Calu3 (cell line): ENCODE measurements at regions not wholly inside any gene's neighbourhood (a gene's known extent, or its start where the extent isn't known, plus 50 kb on each side); places are given as distances from the start of the nearest gene placed in this dataset.

ENCODE experiments used
- BruUV-seq: library from RNA; stranded (reverse); fragments of 400-500 nt; replicated peaks from 2 replicates; lab custom pipeline; 2021; lab: Mats Ljungman, UMichigan
- CTCF ChIA-PET: fragments of 300-600 bp; sonication (Branson Sonifier 250); formaldehyde crosslinking; loops from one replicate; lab custom pipeline; 2022; ENCODE audit warnings: antibody characterized with exemption; lab: Charles Lee
- DNase-seq: peaks from one replicate; pipeline ENCODE4 v3.0.0; 2022
- H3K27ac Mint-ChIP-seq: one replicate; pipeline ENCODE4 v1.8.0; 2022; ENCODE audit warnings: mixed read lengths; ENCODE audit not compliant: unreplicated experiment
- H3K27me3 Mint-ChIP-seq: one replicate; pipeline ENCODE4 v1.8.0; 2022; ENCODE audit warnings: mixed read lengths; ENCODE audit not compliant: unreplicated experiment
- H3K36me3 Mint-ChIP-seq: one replicate; pipeline ENCODE4 v1.8.0; 2022; ENCODE audit warnings: mild to moderate bottlenecking, moderate library complexity, mixed read lengths; ENCODE audit not compliant: insufficient read depth, unreplicated experiment
- H3K4me1 Mint-ChIP-seq: one replicate; pipeline ENCODE4 v1.8.0; 2022; ENCODE audit warnings: mild to moderate bottlenecking, low read depth, mixed read lengths; ENCODE audit not compliant: unreplicated experiment
- H3K4me3 Mint-ChIP-seq: one replicate; pipeline ENCODE4 v1.8.0; 2022; ENCODE audit warnings: mild to moderate bottlenecking, low read depth, moderate library complexity, mixed read lengths; ENCODE audit not compliant: unreplicated experiment
- H3K9me3 Mint-ChIP-seq: one replicate; pipeline ENCODE4 v1.8.0; 2022; ENCODE audit warnings: low read depth, mixed read lengths; ENCODE audit not compliant: unreplicated experiment
- CTCF ChIP-seq: fragments of 200-600 bp; IDR thresholded peaks from one replicate; pipeline ENCODE4 v1.8.0; 2022; ENCODE audit warnings: antibody characterized with exemption; ENCODE audit not compliant: unreplicated experiment
- intact Hi-C: fragments of 100-400 bp; cut with micrococcal nuclease; formaldehyde crosslinking; loops from one replicate; pipeline ENCODE4 v1.10.0; 2022; ENCODE audit not compliant: unreplicated experiment

DNA sequence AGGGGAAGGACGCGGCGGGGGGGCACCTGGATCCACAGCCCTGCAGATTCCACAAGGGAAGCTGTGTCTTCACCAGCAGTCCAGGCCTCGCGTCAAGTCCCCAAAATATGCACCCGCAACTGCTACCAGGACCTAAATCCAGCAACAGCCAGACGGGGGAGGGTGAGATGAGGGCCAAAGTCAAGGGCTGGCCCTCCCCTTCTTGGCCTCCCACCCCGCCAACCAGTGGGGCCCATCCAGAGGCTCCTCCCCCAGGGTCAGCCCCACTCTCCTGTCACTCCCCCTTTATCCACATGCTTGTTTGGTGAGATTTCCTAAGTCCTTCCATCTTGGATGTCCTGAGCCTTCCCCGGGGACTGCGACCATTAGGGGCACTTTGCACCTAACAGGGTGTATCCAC is 138.7 kb downstream of the ENGASE start:
- no peak overlapping the region for H3K4me3 Mint-ChIP-seq
- BruUV-seq: no TSS peak
- H3K27ac Mint-ChIP-seq: no peak overlapping the region
- peaks cover 100% of the 10 kb centered on the region for H3K27me3 Mint-ChIP-seq
- CTCF ChIA-PET: no interaction called here
- TF ChIP-seq CTCF: no peak
- H3K36me3 Mint-ChIP-seq: peaks cover 4% of the 10 kb centered on the region
- DNase-seq: no peak
- intact Hi-C loops: no loop called here
- H3K9me3 Mint-ChIP-seq: no peaks in the 10 kb centered on the region
- H3K4me1 Mint-ChIP-seq: no peaks in the 10 kb centered on the region

- no peak overlapping the region for H3K4me3 Mint-ChIP-seq
- CTCF ChIA-PET: no interaction called here
- H3K27ac Mint-ChIP-seq: no peak overlapping the region
- H3K27me3 Mint-ChIP-seq: peaks cover 100% of the 10 kb centered on the region
- DNase-seq: no peak
- H3K36me3 Mint-ChIP-seq: peaks cover 4% of the 10 kb centered on the region
- H3K9me3 Mint-ChIP-seq: no peaks in the 10 kb centered on the region
- no TSS peak for BruUV-seq
- no peaks in the 10 kb centered on the region for H3K4me1 Mint-ChIP-seq
- intact Hi-C loops: no loop called here
- TF ChIP-seq CTCF: no peak
These were observed 137.8 kb downstream of the ENGASE start for GRCh38 chr17:79212149-79213087.

GRCh38 chr17:79211061-79211770 is 136.6 kb downstream of the ENGASE start:
- CTCF ChIA-PET: no interaction called here
- Mint-ChIP-seq H3K36me3 (peaks cover 4% of the 10 kb centered on the region), H3K27ac (no peak overlapping the region), H3K4me3 (no peak overlapping the region), H3K9me3 (no peaks in the 10 kb centered on the region), H3K4me1 (no peaks in the 10 kb centered on the region), H3K27me3 (peaks cover 100% of the 10 kb centered on the region)
- intact Hi-C loops: no loop called here
- BruUV-seq: no TSS peak
- TF ChIP-seq CTCF: no peak
- no peak for DNase-seq

GRCh38 chr17:79210638-79211037 is 136.0 kb downstream of the ENGASE start:
- Mint-ChIP-seq H3K9me3 (no peaks in the 10 kb centered on the region), H3K36me3 (peaks cover 4% of the 10 kb centered on the region), H3K27me3 (peaks cover 100% of the 10 kb centered on the region), H3K4me3 (no peak overlapping the region), H3K27ac (no peak overlapping the region), H3K4me1 (no peaks in the 10 kb centered on the region)
- intact Hi-C loops: no loop called here
- BruUV-seq: no TSS peak
- CTCF ChIA-PET: no interaction called here
- DNase-seq: no peak
- no peak for TF ChIP-seq CTCF
